GM12891 (cell line): ENCODE measurements at regions not wholly inside any gene's neighbourhood (a gene's known extent, or its start where the extent isn't known, plus 50 kb on each side); places are given as distances from the start of the nearest gene placed in this dataset.

Source experiments
- POLR2A ChIP-seq: IDR thresholded peaks from 2 replicates; pipeline ENCODE4 v1.6.1; 2011; ENCODE audit warnings: low read depth, low read length, control low read depth
- POLR2AphosphoS5 ChIP-seq: IDR thresholded peaks from 2 replicates; pipeline ENCODE4 v1.6.1; 2011; ENCODE audit warnings: low read depth, low read length, control low read depth

GRCh38 chr13:73971481-73971880 lies 162.7 kb downstream of the KLF12 start:
- TF ChIP-seq POLR2AphosphoS5 (no peak), POLR2A (no peak)
